Epidermal melanocyte (primary cell): ENCODE measurements at regions not wholly inside any gene's neighbourhood (a gene's known extent, or its start where the extent isn't known, plus 50 kb on each side); places are given as distances from the start of the nearest gene placed in this dataset.
"Not testable (repeated sequence)": the region's sequence is repeated elsewhere in the genome, so short reads cannot be mapped to it uniquely, and the experiment has no call there.

Source experiments
- DNase-seq: peaks from one replicate; pipeline ENCODE4 v3.0.0; 2011; ENCODE audit warnings: low spot score; ENCODE audit not compliant: insufficient read length

DNA sequence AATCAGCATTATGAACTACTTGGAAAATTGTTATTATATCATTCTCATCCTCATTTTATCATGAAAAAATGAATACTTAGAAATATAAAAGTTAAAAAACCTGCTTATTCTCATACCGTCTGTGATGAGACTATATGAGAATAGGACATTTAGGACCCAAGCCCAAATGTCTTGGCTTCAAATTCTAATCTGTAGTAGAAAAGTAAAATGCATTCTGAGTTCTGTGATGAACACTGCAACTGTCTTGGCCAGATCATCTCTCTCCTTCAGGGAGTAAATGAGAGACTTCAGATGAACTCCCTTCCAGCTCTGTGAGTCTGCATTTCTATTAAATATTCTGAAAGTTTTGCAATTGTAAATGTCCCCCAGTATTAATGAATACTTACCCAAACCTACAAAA, 940.7 kb upstream of the KLHL29 start:
- no peak for DNase-seq

DNA sequence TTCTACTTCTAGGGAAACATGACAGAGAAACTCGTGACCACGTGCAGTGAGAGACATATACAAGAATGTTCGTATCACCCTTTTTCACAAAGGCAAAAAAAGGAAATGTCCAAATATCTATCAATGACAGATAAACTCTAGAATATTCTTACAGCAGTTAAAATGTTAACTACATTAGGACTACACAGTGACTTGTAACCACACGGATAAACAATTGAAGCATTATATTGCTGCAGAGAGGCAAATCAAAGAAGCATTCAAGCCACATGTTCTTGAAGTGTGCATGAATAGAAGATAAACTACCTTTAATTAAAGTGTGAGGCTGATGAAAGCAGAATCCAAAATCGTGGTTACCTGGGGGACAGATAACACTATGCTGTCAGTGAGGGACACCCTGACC, 935.3 kb upstream of the KLHL29 start:
- DNase-seq, result no peak

DNA sequence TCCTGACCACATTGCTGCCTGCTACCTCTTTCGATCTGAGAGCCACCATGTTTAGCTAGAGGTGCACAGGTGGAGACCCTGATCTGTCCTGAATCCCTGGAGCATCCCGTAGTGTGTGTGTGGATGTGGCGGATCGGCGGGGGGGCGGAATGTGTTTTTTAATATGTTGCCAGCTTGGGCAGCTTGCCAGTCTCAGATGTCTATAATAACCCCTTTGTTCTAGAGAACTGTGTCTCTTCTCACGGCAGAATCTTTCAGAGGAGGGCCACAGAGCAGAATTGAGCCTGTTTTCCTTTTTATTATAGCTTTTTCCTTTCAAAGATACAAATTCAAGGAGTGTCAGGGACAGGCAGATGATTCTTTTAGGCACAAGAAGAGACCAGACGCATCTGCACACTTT, 934.1 kb upstream of the KLHL29 start:
- DNase-seq, result peak; percentile 34

DNA sequence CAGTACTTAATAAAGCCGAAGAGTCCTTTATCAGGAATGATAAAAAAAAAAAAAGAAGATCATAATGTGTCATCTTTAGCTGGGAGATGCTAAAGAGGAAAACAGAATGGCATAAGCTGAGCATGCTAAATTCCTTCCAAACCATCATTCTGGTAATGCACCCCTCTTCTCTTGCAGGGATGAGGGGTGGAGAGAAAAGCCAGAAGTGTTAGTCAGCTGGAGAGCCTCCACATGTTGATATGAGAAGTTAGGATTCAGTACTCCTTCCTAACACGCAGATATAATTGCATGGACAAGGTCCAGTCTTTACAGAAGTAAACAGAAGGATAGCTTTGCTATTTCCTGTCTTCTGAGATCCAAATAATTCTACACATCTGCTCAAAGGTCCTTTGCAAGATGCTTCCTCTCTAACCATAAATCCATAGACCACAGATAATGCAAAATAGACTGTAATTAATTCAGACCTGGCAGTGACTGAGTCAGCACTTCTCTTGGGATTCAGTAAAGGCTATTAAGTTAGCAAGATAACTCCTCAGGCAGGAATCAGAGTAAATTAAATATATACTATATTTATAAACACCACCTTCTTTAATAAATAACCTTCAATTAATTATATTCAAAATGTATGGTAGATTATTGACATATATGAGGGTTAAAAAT, 930.0 kb upstream of the KLHL29 start:
- no peak for DNase-seq

DNA sequence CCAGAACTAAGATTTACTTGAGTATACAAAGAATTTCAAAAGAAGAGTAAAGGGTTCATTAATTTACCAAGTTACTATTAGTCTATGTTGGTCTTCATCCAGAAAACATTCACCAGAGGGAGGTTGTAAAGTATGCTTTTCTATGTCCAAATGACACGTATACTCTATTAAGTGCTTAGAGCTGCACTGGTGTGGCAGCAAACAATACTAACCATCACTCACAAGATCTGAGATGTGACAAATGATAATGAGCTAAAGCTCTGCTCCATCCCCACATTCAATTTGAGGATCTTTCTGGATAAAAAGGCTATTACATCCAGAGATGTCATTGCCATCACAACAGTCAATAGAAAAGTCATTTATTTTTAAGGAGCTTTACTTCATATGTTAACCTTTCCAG, 926.5 kb upstream of the KLHL29 start:
- DNase-seq, result no peak

DNA sequence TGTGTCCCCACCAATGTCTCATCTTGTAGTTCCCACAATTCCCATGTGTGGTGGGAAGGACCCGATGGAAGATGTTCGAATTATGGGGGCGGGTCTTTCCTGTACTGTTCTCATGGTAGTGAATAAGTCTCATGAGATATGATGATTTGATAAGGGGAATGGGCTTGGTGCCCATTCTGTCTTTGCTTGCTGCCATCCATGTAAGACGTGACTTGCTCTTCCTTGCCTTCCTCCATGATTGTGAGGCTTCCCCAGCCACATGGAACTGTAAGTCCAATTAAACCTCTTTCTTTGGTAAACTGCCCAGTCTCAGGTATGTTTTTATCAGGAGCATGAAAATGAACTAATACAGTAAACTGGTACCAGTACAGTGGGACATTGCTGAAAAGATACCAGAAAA, 909.9 kb upstream of the KLHL29 start:
- not testable (repeated sequence) for DNase-seq

DNA sequence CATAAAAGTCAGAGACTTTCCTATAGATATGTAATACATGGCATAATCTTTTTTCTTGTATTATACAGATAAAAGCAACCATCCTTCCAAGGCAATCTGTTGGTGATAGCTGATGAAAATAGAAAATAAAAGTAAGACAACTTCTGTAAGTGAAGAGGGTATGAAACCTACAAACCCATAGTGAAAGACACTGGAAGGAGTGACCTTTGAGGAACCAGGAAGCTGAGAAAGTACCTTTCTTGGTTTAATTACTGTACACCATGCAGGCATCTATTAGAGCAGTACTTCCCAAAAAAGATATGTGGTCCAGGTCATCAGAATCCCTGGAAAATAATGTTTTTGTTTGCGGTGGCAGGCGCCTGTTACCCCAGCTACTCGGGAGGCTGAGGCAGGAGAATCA, 906.6 kb upstream of the KLHL29 start:
- DNase-seq, result no peak

DNA sequence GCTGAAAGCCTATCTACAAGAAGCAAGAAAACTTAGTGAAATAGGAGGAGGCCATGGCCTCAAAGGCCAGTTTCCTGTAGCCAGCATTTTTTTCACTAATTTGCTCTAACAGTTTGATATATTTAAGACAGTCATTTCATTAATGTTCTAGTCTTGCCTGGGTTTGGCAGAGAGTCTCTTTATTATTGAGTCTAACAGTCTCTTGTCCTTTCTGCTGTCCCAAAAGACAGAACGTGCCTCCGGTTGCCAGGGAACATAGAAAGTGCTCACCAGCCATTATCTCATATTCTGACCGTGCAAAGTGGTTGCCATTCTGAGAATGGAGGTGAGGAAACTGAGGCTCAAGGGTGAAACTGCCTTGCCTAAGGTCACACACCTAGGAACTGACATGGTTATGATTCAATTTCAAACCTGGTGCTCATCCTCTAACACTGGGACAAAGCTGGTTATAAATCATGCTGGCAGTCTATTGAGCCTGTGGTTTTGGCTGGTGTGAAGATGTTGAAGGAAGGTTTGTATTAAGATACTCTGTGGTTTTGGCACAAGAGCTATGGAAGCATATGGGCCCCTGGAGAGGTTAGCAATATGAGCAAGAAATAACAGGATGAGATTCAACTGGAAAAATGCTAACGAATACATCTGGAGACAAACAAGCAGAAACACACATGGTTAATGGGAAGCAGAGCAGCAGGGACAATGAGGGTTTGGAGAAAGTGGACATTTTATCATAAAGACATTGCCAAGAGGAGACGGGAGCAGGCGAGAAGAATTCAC, 903.3 kb upstream of the KLHL29 start:
- DNase-seq, result no peak

DNA sequence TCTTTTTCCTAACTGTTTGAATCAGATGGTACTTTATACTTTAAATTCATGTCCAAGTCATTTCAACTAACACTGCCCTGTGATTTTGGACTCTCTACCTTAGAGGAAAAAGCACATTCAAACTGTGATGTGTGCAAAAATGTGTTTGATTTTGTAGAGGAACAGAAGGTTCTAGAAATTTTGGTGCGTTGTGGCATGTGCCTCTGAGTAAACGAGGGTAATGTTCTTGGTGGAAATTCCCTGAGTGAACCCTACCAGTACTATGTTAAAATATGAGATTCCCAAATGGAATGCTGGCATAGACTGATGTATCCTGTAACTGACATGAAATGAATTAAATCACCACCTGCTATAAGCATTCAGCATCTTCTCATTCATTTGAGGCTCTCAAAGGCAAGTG, 901.9 kb upstream of the KLHL29 start:
- DNase-seq, result no peak

DNA sequence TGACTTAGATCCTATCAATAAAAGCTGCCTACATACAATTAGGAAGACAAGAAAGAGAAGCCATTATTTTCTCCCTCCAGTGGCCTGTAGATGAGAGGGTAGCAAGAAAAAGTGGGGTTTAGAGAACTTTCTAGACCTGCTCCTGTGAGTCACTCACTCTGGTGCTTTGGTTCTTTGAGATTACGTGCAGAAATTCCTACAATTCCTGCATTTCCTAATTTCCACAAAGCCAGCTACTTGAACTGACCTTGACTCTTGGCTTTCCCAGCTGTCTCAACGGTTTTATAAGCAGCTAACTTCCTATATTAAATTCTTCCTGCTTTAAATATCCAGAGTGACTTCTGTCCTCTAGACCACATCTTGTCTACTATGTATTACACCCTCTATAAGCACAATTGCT, 899.5 kb upstream of the KLHL29 start:
- DNase-seq, result no peak

DNA sequence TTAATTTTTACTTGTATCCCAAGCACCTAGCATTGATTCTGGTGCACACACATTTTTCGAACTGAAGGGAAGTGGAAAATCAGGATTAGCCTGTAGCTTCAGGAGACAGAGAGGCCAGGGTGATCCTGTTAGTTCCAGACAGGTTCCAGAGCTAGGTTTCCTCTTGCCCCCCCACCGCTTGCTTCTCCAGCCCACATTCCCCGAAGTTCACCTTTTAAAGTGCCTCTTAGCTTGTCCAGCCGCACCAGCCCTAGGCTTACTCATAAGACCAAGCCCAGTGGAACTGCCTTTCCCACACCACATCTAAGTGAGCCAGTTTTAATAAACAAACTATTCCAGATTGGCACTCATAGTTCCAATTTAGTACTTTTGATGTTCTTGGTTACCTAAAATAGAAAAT, 898.6 kb upstream of the KLHL29 start:
- DNase-seq, result no peak

DNA sequence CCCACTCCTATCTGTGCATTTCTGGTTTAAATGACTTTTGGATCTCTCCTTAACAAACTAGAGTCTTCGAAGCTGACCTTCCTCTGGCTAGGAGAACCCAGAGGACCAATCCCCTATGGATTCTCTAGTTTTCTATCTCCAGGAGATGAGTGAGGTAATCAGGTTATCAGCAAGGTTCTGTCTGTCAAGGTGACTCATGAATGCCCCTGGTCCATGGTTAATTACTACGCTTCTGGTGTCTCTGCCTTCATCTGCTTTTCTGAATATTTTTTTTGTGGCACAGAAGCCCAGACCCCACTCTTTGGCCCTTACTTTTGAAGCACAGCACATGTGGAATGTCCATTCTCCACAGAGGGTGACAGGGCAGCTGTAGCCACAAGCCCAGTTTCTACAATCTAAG, 897.9 kb upstream of the KLHL29 start:
- no peak for DNase-seq

DNA sequence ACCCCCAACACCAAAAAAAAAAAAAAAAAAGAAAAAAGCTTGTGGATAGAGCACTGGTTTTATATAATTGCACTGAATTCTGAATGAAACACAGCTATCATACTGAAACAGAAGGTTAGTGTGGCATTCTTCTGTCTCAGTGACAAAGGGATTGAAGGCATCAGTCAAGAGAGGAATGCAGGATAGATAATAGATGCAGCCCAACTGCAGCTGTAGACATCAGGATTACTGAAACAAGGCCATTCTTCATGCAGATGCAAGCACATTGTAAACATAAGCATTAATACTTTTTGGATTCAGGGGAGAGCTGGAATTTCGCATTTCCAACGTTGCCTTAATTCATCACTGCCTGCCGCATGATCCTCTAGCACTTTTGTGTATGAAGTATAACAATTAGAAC, 897.4 kb upstream of the KLHL29 start:
- DNase-seq, result no peak

DNA sequence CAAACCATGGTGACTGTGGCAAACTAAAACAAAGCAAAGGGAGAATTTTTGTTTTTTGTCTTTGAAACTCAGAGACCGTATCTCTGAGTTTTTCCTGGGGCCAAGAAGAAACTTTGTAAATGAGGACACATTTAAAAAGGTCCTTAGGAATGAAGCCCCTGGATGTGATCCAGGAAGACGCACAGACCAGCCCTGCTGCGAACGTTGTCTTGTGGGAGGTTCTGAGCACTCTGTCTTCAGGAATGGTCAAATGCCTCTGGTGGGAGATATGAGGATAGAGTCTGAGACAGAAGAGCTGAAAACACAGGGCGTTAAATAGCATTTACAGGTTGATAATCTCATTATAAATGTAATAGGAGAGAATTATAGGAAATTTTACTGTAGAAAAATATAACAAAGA, 893.5 kb upstream of the KLHL29 start:
- no peak for DNase-seq

DNA sequence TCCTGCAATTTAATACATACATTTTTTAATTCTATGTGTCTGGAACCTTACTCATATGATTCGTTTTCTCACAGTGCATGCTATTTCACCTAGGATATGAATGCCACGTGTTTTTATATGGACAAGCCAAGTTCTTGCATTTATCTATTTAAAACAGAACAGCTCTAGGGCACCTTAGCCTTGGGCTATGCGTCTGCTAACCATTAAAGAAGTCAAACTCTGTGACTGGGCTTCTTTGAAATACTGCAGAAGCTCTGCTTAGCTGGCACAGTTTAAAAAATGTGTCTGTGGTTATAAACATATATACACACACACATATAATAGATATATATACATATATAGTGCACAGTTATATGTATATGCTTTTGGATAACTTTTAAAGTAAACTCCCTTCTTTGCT, 890.8 kb upstream of the KLHL29 start:
- no peak for DNase-seq

DNA sequence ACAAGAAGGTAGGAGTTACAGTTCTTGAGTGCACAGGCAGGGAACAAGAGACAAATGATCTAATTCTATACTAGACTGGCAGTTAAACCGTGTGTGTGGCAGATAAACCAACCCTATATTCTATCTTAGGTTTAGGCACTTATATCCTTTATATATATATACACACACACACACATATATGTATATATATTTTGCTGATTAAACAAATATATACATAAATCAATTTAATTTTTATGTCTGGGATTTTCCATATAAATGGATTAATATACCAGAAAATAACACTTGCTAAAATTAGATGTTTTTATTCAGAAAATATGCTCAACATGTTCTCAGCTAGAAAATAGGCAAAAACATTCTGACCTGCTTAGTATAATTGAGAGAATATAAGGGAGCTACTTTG, 887.9 kb upstream of the KLHL29 start:
- DNase-seq, result no peak

DNA sequence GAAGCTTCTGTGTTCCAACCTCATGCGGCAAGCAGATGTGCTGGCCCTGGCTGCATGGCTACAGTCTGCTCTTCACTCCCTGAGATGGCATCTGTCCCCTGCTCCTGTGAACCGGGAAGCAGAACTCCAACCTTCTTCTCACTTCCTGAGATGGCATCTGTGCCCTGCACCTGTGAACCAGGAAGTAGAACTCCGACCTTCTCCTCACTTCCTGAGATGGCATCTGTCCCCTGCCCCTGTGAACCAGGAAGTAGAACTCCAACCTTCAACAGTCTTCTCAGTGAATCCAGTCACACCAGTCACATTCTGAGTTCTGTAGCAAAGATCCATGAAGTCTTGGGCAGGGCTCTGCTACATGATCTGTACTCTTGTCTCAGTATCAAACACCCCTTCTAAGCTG, 887.2 kb upstream of the KLHL29 start:
- no peak for DNase-seq

DNA sequence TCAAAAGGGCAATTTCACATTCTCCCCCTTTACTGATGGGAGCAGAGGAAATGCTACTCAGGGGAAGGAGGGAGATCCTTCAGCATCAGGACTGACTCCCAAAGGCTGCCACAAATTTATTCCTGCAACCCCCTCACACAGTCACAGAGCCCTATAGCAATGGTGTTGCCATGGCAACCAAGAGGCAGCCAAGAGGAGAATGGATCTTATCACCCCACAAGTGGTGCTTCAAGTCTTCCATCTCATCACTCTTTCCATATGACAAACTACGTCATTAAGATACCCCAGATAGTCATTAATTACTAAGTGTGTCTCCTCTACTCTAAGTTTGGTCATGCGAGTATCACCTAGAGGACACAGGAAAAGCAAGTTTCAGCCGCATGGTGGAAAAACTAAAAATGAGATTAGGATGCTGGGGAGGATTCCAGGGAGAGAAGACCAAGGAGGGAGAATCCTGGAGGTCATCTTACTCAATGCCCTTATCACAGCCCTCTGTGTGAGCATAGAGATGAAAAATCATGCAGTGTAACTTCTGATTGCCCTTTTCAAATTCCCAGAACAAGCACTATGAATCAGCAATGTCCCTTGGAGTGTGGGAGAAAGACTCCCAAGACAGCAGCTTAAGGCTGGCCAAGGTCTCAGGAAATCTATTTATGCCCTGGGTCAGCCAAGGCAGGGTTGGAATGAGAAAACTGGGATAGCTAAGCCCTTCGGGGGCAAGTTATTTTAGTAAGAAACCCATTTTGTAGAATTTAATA, 885.7 kb upstream of the KLHL29 start:
- DNase-seq, result no peak

DNA sequence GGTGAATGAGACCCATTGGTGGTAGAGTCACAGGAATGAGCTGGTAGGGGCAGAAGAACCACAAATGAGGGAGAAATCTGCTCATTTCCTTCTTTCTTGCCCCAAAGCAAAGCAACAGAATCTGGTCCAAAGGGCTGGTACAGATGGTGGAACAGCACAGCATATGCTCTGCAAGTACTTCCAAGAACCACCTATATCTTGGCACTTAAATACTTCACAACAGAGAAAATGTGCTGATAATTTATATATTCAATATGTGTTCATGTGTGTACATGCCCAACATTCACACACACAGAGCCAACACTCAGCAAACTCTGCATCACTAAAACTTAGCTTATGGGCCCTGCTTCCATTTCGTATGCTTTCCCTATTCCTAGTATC, 884.4 kb upstream of the KLHL29 start:
- no peak for DNase-seq

DNA sequence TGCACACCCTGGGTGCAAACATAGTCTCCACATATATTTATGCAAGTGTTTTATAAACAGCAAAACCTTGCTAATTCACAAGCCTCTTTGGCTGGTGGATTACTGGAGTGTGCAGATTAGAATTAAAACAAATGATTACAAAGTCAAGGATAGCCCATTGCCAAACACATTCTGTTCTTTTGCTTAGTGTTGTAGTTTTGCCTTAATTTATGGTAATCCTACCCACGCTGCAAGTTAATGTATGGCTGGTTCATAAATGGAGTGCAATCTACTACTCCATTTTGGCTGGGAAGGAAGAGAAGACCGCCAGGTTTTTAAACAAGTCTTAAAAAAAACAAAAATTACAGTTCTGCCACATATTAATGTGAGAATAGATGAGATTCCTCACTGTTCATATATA, 883.1 kb upstream of the KLHL29 start:
- no peak for DNase-seq

DNA sequence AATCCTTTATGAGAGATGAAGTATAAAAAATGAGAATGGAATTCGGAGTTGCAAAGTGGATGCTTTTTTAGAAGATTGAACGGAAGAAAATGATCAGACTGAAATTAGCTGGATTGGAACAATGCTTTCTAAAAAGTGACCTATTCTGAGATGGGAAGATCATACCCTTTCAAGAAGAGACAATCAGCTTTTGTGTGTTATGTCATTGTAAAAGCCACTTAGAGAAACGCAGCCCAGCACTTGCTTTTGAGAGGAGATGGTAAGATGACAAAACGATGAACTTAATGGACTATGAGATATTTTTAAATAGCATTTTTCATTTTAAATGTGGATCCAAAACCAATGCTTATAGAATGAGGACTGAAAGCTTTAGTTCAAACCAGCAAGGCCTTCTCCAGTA, 871.4 kb upstream of the KLHL29 start:
- no peak for DNase-seq

DNA sequence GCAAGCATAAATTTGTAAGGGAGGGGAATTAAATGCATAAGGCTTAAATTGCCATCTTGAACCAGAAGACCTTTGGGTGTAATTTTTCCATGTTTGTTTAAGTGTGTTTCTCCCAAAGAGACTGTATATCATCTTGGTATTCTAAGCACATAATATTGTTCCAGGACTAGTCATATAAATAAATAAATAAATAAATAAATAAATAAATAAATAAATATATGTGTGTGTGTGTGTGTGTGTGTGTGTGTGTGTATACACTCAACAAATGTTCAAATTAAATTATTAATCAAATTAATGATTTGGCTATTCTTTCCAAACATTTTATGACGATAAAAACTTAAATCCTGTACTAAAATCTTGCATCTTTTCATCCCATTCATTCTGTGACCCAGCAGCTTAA, 867.8 kb upstream of the KLHL29 start:
- no peak for DNase-seq

DNA sequence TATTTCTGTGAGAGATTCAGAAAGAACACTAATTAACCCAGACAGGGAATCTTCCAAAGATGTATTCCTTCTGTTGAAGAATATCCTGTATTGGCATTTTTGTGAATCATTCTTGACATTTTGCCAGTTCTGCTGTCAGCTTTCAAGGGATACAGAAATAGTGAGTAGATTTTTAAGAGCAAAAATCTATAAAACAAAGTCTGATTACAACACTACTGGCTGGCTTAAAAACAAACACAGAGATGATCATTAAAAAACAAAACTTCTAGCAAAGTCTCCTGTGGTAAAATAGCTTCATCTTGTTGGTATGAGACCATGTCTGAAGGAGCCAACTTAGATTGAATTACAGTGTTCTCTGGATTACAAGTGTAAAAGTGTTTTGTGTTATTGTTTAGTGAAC, 866.3 kb upstream of the KLHL29 start:
- DNase-seq, result no peak
